RWPE2 (cell line): ENCODE measurements at regions not wholly inside any gene's neighbourhood (a gene's known extent, or its start where the extent isn't known, plus 50 kb on each side); places are given as distances from the start of the nearest gene placed in this dataset.

Experiments
- ATAC-seq: fragments of 200-7000 bp; cut with Tn5 transposase; 3 replicates; pipeline ENCODE4 v1.9.1; 2021; ENCODE audit warnings: low read depth
- DNase-seq: peaks from one replicate; pipeline ENCODE4 v3.0.0-alpha.2; 2020; ENCODE audit warnings: low spot score
- H3K27ac ChIP-seq: fragments of 450-650 bp; 2 replicates; pipeline ENCODE4 v1.5.1; 2017; ENCODE audit warnings: mild to moderate bottlenecking; ENCODE audit not compliant: poor library complexity, severe bottlenecking
- H3K27me3 ChIP-seq: fragments of 250-450 bp; sonication (Bioruptor Pico); 2 replicates; pipeline ENCODE4 v1.5.1; 2021; ENCODE audit warnings: mild to moderate bottlenecking, moderate library complexity; ENCODE audit not compliant: insufficient read depth, poor library complexity, severe bottlenecking
- H3K36me3 ChIP-seq: fragments of 250-450 bp; sonication (Bioruptor Pico); 2 replicates; pipeline ENCODE4 v1.5.1; 2020; ENCODE audit warnings: low read depth, mild to moderate bottlenecking, moderate library complexity
- H3K4me1 ChIP-seq: fragments of 250-450 bp; sonication (Bioruptor Pico); 2 replicates; pipeline ENCODE4 v1.5.1; 2021; ENCODE audit warnings: mild to moderate bottlenecking, moderate library complexity; ENCODE audit not compliant: insufficient read depth, poor library complexity, severe bottlenecking
- H3K4me3 ChIP-seq: fragments of 250-450 bp; sonication (Bioruptor Pico); 2 replicates; pipeline ENCODE4 v1.5.1; 2021; ENCODE audit warnings: mild to moderate bottlenecking, moderate library complexity; ENCODE audit not compliant: severe bottlenecking
- H3K9me3 ChIP-seq: fragments of 250-450 bp; sonication (Bioruptor Pico); 2 replicates; pipeline ENCODE4 v1.5.1; 2021; ENCODE audit warnings: mild to moderate bottlenecking, moderate library complexity; ENCODE audit not compliant: severe bottlenecking
- TF ChIP-seq, protein P1 (sequence below): fragments of 450-650 bp; IDR thresholded peaks from one replicate; pipeline ENCODE4 v1.5.1; 2017; ENCODE audit warnings: mild to moderate bottlenecking, moderate library complexity; ENCODE audit not compliant: poor library complexity, severe bottlenecking

DNA sequence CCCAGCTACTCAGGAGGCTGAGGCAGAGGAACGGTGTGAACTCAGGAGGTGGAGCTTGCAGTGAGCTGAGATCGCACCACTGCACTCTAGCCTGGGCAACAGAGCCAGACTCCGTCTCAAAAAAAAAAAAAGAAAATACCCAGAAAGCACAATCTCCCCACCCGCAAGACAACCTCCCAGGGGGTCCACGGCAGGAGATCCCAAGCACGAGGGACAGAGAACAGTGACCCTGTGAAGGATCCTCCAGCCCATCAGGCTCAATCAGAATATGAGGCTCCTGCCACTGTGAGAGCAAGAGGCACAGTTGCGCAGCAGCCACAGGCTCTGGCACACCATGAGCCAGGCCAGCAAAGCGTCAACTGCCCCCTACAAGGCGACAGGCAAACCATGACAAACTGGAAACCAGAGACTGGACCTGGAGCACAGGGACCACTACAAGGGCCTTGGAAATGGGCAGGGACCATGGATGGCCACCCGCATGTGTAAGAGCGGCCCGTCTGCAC, 164.8 kb upstream of the GRK3 start:
- no peaks in the 10 kb centered on the region for H3K36me3 ChIP-seq
- DNase-seq (no peak), ATAC-seq (no peak)
- peaks cover 20% of the 10 kb centered on the region for H3K4me1 ChIP-seq
- H3K4me3 ChIP-seq = no peak overlapping the region
- TF ChIP-seq, protein P1, sequence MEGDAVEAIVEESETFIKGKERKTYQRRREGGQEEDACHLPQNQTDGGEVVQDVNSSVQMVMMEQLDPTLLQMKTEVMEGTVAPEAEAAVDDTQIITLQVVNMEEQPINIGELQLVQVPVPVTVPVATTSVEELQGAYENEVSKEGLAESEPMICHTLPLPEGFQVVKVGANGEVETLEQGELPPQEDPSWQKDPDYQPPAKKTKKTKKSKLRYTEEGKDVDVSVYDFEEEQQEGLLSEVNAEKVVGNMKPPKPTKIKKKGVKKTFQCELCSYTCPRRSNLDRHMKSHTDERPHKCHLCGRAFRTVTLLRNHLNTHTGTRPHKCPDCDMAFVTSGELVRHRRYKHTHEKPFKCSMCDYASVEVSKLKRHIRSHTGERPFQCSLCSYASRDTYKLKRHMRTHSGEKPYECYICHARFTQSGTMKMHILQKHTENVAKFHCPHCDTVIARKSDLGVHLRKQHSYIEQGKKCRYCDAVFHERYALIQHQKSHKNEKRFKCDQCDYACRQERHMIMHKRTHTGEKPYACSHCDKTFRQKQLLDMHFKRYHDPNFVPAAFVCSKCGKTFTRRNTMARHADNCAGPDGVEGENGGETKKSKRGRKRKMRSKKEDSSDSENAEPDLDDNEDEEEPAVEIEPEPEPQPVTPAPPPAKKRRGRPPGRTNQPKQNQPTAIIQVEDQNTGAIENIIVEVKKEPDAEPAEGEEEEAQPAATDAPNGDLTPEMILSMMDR = no peak
- no peaks in the 10 kb centered on the region for H3K27me3 ChIP-seq
- H3K27ac ChIP-seq = no peak overlapping the region
- no peaks in the 10 kb centered on the region for H3K9me3 ChIP-seq

DNA sequence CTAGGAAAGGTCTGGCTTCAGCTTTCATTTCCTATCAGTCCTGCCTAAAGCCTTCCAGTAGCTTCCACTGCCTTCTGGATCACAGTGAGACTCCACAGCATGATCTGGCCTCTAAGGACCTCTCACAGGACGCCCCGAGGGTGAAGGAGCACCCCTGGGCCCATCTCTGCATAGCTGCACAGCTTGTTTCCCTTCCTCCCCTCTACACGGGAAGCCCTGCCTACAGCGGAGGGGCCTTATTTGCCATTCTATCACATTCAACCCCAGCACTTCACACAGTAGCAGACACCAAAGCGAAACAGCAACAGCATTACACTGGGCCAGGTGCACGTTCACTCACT, 162.3 kb upstream of the GRK3 start:
- Histone ChIP-seq H3K27me3 (no peaks in the 10 kb centered on the region), H3K4me3 (no peak overlapping the region), H3K27ac (peak overlapping the region; percentile 79), H3K4me1 (peaks cover 20% of the 10 kb centered on the region), H3K9me3 (no peaks in the 10 kb centered on the region), H3K36me3 (no peaks in the 10 kb centered on the region)
- ATAC-seq (no peak), DNase-seq (no peak)
- TF ChIP-seq, protein P1 = no peak

DNA sequence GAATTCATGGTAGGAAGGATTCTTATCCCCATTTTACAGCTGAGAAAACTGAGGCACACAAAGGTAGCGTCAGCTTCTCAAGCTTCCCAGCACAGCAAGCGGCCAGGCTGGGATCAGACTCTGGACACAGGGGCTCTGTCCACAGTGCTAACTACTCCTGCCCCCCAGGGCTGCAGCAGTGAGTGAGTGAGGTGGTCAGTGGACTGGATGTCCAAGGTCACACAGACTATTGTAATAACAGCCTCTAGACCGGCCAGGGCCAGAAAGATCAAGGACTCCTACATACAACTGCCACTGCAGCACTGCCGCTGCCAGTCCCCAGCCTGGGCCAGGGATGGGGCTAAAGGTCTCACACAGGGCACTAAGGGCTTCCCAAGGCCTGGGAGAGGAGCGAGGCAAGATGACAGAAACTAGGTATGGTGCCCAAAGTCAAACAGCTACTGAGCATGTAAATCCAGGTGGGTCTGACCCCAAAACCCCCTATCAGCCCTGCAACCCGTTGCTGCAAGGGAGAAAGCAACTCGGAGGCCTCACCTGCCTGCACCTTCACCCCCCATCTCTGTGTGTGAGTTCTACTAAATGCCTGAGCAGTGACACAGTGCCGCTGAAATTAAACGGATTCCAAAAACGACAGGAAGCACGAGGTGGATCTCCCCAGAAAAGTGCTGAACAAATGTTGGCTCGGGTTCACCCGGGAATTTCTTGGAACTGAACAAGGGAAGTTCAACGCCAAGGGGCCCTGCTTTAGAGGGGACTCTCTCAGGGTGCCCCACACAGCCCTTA, 161.8 kb upstream of the GRK3 start:
- H3K27ac ChIP-seq = peak overlapping the region; percentile 79
- peak; percentile 39 for ATAC-seq
- no peaks in the 10 kb centered on the region for H3K27me3 ChIP-seq
- no peak for DNase-seq
- TF ChIP-seq, protein P1 = no peak
- H3K36me3 ChIP-seq = no peaks in the 10 kb centered on the region
- peak overlapping the region; percentile 85 for H3K4me3 ChIP-seq
- H3K9me3 ChIP-seq = no peaks in the 10 kb centered on the region
- peaks cover 20% of the 10 kb centered on the region for H3K4me1 ChIP-seq

DNA sequence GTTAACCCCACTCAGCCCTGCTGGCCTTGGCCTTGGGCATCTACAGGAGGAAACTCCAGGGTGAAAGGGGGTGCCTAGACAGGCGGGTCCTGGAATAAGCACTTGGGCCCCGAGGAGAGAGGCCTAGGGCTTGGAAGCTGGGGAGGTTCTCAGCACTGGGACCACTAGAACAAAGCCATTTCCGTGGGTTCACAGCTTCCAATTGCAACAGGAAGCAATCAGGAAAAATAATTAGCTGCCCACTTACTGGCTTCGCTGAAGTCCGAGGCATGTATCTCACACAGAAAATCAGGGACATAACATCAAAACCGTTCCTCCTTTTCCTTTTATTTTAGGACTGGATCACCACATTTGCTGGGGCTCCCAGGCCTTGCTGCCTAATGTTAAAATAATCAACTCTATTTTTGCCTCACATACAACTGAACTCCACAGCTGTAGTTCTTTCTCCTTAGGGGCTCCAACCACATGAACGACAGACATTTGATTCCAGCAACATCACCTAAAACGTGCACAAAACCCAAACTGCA, 161.1 kb upstream of the GRK3 start:
- no peaks in the 10 kb centered on the region for H3K36me3 ChIP-seq
- H3K4me1 ChIP-seq = peaks cover 20% of the 10 kb centered on the region
- H3K27me3 ChIP-seq = no peaks in the 10 kb centered on the region
- DNase-seq = no peak
- H3K27ac ChIP-seq = peak overlapping the region; percentile 79
- H3K9me3 ChIP-seq = no peaks in the 10 kb centered on the region
- ATAC-seq = no peak
- H3K4me3 ChIP-seq = peak overlapping the region; percentile 85
- TF ChIP-seq, protein P1 = no peak
